Body of pancreas (tissue), 4 donors: ENCODE measurements at regions not wholly inside any gene's neighbourhood (a gene's known extent, or its start where the extent isn't known, plus 50 kb on each side); places are given as distances from the start of the nearest gene placed in this dataset.

Experiments used
- ATAC-seq: fragments of 150-250 bp; one replicate; pipeline ENCODE4 v1.9.1; 2016
- DNase-seq, 4 donors: peaks; one replicate each; pipeline ENCODE4 v3.0.0-alpha.2; 2019
- H3K27ac ChIP-seq, 4 donors: fragments of 200-600 bp; sonication (generic); 1 replicate in 3 of 4; 2 replicates in 1 of 4; pipeline versions ENCODE4 v1.5.1 to v1.6.1; 2016 to 2019; ENCODE audit warnings: mild to moderate bottlenecking in 1 of 4, mixed read lengths in 1 of 4, moderate library complexity in 1 of 4
- H3K27me3 ChIP-seq, 2 donors: fragments of 200-600 bp; sonication (generic); one replicate each; pipeline ENCODE4 v1.6.0; 2016; ENCODE audit warnings: mild to moderate bottlenecking in 1 of 2
- H3K36me3 ChIP-seq, 2 donors: fragments of 200-600 bp; sonication (generic); replicated peaks in 1 of 2; 2 replicates each; pipeline ENCODE4 v1.5.1; 2016; ENCODE audit warnings: low read depth in 2 of 2; ENCODE audit not compliant: insufficient read depth in 1 of 2
- H3K4me1 ChIP-seq: fragments of 200-600 bp; sonication (generic); one replicate; pipeline ENCODE4 v1.6.0; 2016
- H3K4me3 ChIP-seq, 2 donors: fragments of 200-600 bp; sonication (generic); 1 replicate in 1 of 2; 2 replicates in 1 of 2; pipeline ENCODE4 v1.5.1; 2016 to 2019
- H3K9me3 ChIP-seq, 3 donors: fragments of 200-600 bp; sonication (generic); 1 replicate in 2 of 3; 2 replicates in 1 of 3; pipeline ENCODE4 v1.5.1; 2016
- POLR2A ChIP-seq, 3 donors: fragments of 450-650 bp; IDR thresholded peaks; one replicate each; pipeline ENCODE4 v1.6.1; 2016; ENCODE audit warnings: antibody characterized with exemption in 3 of 3, mild to moderate bottlenecking in 2 of 3
- WGBS, 2 donors: methylation state at CpG; one replicate each; pipeline ENCODE4 v1.1.5; 2017; 5-methylcytosine and 5-hydroxymethylcytosine counted together
- intact Hi-C: fragments of 100-400 bp; cut with DNase I; formaldehyde crosslinking; loops from one replicate; pipeline ENCODE4 v1.15.1; 2023
- TF ChIP-seq, protein P1 (sequence below), 7 experiments: fragments of 450-650 bp in 4 of 7; fragments of 200-600 bp in 3 of 7; sonication (generic) in 3 of 7; IDR thresholded peaks; one replicate each; pipeline ENCODE4 v1.5.1; 2016 to 2019; ENCODE audit warnings: antibody characterized with exemption in 7 of 7

DNA sequence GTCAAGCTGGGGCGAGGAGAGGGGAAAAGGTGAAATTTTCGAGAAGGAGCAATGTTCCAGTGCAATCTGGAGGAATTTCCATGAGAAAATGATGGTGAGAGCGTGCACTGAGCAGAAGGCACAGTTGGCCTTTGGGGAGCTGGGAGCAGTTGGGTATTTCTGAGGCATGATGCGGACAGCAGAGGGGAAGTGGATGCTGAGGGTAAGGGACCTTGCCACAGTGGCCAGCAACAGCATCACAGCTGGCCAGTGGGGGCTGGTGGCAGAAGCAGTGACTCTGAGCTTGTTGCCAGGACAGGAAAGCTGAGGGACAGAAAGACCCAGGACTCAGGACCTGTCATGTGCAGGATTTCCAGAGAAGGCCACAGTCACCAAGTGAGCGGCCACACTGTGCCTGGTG, 98.9 kb downstream of the LSM3 start:
- Histone ChIP-seq H3K36me3 (no peaks in the 10 kb centered on the region), H3K4me3 (no peak overlapping the region), H3K27me3 (no peaks in the 10 kb centered on the region), H3K27ac (no peak overlapping the region), H3K4me1 (no peaks in the 10 kb centered on the region), H3K9me3 (no peaks in the 10 kb centered on the region)
- no peak for DNase-seq
- no peak for TF ChIP-seq POLR2A (IDR thresholded peaks at IDR 0.05)
- TF ChIP-seq, protein P1, sequence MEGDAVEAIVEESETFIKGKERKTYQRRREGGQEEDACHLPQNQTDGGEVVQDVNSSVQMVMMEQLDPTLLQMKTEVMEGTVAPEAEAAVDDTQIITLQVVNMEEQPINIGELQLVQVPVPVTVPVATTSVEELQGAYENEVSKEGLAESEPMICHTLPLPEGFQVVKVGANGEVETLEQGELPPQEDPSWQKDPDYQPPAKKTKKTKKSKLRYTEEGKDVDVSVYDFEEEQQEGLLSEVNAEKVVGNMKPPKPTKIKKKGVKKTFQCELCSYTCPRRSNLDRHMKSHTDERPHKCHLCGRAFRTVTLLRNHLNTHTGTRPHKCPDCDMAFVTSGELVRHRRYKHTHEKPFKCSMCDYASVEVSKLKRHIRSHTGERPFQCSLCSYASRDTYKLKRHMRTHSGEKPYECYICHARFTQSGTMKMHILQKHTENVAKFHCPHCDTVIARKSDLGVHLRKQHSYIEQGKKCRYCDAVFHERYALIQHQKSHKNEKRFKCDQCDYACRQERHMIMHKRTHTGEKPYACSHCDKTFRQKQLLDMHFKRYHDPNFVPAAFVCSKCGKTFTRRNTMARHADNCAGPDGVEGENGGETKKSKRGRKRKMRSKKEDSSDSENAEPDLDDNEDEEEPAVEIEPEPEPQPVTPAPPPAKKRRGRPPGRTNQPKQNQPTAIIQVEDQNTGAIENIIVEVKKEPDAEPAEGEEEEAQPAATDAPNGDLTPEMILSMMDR (IDR thresholded peaks at IDR 0.05) = no peak
- WGBS, 2 donors = 72 to 74% methylated on average over 4 to 5 of the region's 5 CpGs
- no peak for ATAC-seq
- intact Hi-C loops = no loop called here

- 70 to 74% methylated on average over 5 to 6 of the region's 7 CpGs for WGBS, 2 donors
- intact Hi-C loops = no loop called here
- H3K4me3 ChIP-seq = no peak overlapping the region
- no peaks in the 10 kb centered on the region for H3K4me1 ChIP-seq
- ATAC-seq (no peak), DNase-seq (no peak)
- TF ChIP-seq, protein P1 (IDR thresholded peaks at IDR 0.05) = no peak
- TF ChIP-seq POLR2A (IDR thresholded peaks at IDR 0.05) = no peak
- H3K27ac ChIP-seq = no peak overlapping the region
- no peaks in the 10 kb centered on the region for H3K9me3 ChIP-seq
- no peaks in the 10 kb centered on the region for H3K36me3 ChIP-seq
- H3K27me3 ChIP-seq = no peaks in the 10 kb centered on the region
These were observed 99.7 kb downstream of the LSM3 start for GRCh38 chr3:14278265-14278798.

GRCh38 chr3:14278799-14279625, 100.4 kb downstream of the LSM3 start:
- ATAC-seq (no peak), DNase-seq (no peak)
- H3K9me3 ChIP-seq = no peaks in the 10 kb centered on the region
- no peaks in the 10 kb centered on the region for H3K4me1 ChIP-seq
- no peak overlapping the region for H3K27ac ChIP-seq
- no peaks in the 10 kb centered on the region for H3K27me3 ChIP-seq
- intact Hi-C loops = no loop called here
- no peaks in the 10 kb centered on the region for H3K36me3 ChIP-seq
- 33 to 34% methylated on average over 12 to 13 of the region's 13 CpGs for WGBS, 2 donors
- H3K4me3 ChIP-seq = no peak overlapping the region
- TF ChIP-seq POLR2A (IDR thresholded peaks at IDR 0.05) = no peak
- TF ChIP-seq, protein P1 (IDR thresholded peaks at IDR 0.05) = no peak

DNA sequence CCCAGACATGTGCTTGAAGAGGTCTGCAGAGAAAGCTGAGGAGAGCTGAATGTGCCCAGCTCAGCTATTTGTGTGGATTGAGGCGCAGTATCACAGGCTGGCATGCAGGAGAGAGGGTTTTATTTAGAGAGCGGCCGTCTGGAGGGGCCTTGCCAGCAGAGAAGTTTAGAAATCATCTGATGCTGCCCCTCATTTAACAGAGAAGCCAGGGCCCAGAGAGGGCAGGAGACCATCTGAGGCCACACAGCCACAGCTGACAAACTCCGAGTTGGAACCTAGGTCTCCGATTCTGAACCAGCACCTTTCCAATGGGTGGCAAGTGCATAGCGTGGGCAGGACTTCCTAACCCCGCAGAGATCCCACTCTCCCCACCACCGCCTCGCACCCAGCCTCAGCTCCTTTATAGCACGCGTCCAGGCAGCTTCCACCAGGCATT, 101.0 kb downstream of the LSM3 start:
- H3K27me3 ChIP-seq = no peaks in the 10 kb centered on the region
- ATAC-seq (no peak), DNase-seq (no peak)
- no peak overlapping the region for H3K27ac ChIP-seq
- H3K4me3 ChIP-seq = no peak overlapping the region
- TF ChIP-seq, protein P1 (IDR thresholded peaks at IDR 0.05) = no peak
- no peak for TF ChIP-seq POLR2A (IDR thresholded peaks at IDR 0.05)
- intact Hi-C loops = no loop called here
- no peaks in the 10 kb centered on the region for H3K9me3 ChIP-seq
- H3K36me3 ChIP-seq = no peaks in the 10 kb centered on the region
- WGBS, 2 donors = 81 to 84% methylated on average over 9 to 11 of the region's 11 CpGs
- H3K4me1 ChIP-seq = no peaks in the 10 kb centered on the region
